Muscle layer of duodenum (tissue), 2 donors: ENCODE measurements at regions not wholly inside any gene's neighbourhood (a gene's known extent, or its start where the extent isn't known, plus 50 kb on each side); places are given as distances from the start of the nearest gene placed in this dataset.

Source experiments
- H3K27ac ChIP-seq: one replicate; pipeline ENCODE4 v1.7.0; 2013; ENCODE audit warnings: mild to moderate bottlenecking, low read length
- H3K27me3 ChIP-seq: one replicate; pipeline ENCODE4 v1.7.0; 2013; ENCODE audit warnings: low read depth, mild to moderate bottlenecking, control low read depth, low read length
- H3K36me3 ChIP-seq, 2 donors: one replicate each; pipeline ENCODE4 v1.7.0; 2013; ENCODE audit warnings: low read length in 2 of 2, control low read depth in 1 of 2, mild to moderate bottlenecking in 1 of 2; ENCODE audit not compliant: insufficient read depth in 2 of 2, control insufficient read depth in 1 of 2
- H3K4me1 ChIP-seq, 2 donors: one replicate each; pipeline ENCODE4 v1.7.0; 2013; ENCODE audit warnings: low read length in 2 of 2, mild to moderate bottlenecking in 2 of 2, control low read depth in 1 of 2, moderate library complexity in 1 of 2; ENCODE audit not compliant: insufficient read depth in 2 of 2, control insufficient read depth in 1 of 2
- H3K4me3 ChIP-seq, 2 donors: one replicate each; pipeline ENCODE4 v1.7.0; 2013; ENCODE audit warnings: low read length in 2 of 2, low read depth in 1 of 2, mild to moderate bottlenecking in 1 of 2
- H3K9me3 ChIP-seq, 2 donors: one replicate each; pipeline ENCODE4 v1.7.0; 2013; ENCODE audit warnings: low read length in 2 of 2, control low read depth in 1 of 2, mild to moderate bottlenecking in 1 of 2; ENCODE audit not compliant: control insufficient read depth in 1 of 2
- donor health status: healthy.

DNA sequence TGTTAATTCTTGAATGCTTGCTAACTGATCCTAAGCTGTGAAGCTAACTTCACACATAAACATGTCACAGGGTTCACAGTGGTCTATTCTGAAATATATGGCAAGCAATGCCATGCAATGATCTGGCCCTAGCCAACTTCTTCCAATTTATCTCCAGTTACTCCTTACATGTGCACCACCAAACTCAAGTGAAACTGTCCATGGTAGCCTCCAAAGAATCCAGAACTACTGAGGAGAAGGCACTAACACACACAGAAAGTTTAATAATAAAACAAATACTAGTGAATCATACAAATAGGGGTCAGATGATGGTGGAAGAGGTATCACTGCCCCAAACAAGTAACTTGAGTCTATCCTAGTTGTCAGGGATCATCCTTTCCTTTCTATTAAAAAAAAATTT lies 172.6 kb upstream of the RAB4A start:
- Histone ChIP-seq H3K4me1 (no peaks in the 10 kb centered on the region), H3K27ac (no peak overlapping the region), H3K9me3 (no peaks in the 10 kb centered on the region), H3K36me3 (no peaks in the 10 kb centered on the region), H3K27me3 (no peaks in the 10 kb centered on the region), H3K4me3 (no peak overlapping the region)

DNA sequence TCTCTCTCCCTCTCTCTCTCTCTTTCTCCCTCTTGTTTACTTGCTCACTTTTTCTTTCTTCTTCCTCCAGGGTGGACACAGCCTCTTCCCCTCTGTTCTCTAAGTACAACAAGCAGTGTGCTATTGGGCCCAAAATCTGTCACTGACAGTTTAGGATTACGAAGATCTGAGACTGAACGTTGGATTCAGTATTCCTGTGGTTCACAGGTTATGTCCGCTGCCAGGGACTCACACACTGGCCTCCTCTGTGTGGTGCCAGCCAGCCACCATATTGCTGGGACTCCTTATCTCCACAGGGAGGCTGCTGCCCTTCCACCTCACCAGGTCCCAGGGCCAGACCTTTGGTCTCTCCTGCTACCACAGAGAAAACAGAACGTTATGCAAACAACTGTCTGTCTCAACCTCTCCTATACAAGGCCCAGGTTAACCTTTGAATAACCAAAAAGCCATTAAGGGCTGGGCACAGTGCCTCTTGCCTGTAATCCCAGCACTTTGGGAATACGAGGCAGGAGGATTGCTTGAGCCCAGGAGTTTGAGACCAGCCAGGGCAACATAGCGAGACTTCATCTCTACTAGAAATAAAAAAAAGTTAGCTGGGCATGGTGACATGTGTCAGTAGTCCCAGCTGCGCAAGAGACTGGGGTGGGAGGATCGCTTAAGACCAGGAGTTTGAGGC lies 171.9 kb upstream of the RAB4A start:
- Histone ChIP-seq H3K27ac (no peak overlapping the region), H3K4me3 (no peak overlapping the region), H3K9me3 (no peaks in the 10 kb centered on the region), H3K27me3 (no peaks in the 10 kb centered on the region), H3K4me1 (no peaks in the 10 kb centered on the region), H3K36me3 (no peaks in the 10 kb centered on the region)

DNA sequence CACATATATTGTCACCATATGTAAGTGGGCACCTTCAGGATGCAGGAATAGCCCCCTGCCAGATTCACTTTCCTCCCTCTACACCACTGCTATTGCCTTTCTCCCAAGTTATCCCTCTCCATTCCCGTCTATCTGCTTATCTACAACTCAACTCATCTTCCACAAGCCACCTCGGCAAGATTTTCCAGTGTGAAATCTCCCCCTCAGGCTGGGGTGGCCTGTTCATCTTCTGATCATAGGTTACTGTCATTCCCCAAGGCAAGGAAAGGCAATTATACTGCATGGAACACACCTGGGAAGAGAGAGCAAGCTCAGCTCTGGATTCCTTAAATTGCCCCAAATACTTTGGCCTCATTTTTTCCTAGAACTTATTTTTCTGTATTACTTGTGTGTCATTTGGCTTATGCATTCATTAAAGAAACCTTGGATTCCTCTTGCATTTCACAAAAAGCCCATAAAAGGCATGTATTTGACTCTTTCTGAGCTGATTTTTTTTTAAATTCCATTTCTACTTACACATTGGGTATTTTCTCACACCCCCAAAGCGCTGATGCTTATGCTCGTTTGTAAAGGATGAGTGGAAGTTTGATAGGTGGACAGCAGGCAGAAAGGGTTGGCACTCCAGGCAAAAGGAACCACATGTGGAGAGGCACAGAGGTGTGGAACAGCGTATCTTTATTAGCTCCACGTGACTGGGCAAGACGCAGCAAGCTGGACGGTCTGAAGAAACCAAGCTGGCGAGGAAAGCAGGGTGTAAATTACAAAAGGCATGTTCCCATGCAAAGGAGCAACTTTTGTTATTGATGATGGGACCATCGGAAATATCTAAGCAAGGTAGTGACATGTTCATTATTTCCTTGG lies 169.7 kb upstream of the RAB4A start:
- H3K4me1 ChIP-seq: no peaks in the 10 kb centered on the region
- H3K9me3 ChIP-seq: no peaks in the 10 kb centered on the region
- H3K27ac ChIP-seq: no peak overlapping the region
- H3K4me3 ChIP-seq: no peak overlapping the region
- no peaks in the 10 kb centered on the region for H3K27me3 ChIP-seq
- H3K36me3 ChIP-seq: no peaks in the 10 kb centered on the region

- Histone ChIP-seq H3K4me1 (no peaks in the 10 kb centered on the region), H3K27ac (no peak overlapping the region), H3K4me3 (no peak overlapping the region), H3K36me3 (no peaks in the 10 kb centered on the region), H3K9me3 (no peaks in the 10 kb centered on the region), H3K27me3 (no peaks in the 10 kb centered on the region)
Observed at GRCh38 chr1:229102741-229103391, 168.0 kb upstream of the RAB4A start.

- no peak overlapping the region for H3K27ac ChIP-seq
- H3K36me3 ChIP-seq: no peaks in the 10 kb centered on the region
- H3K27me3 ChIP-seq: no peaks in the 10 kb centered on the region
- H3K9me3 ChIP-seq: no peaks in the 10 kb centered on the region
- peaks cover 3 to 4% of the 10 kb centered on the region in 2 donors for H3K4me1 ChIP-seq
- H3K4me3 ChIP-seq: no peak overlapping the region
Observed at GRCh38 chr1:229104654-229105053, 166.3 kb upstream of the RAB4A start.

GRCh38 chr1:229105109-229105508 lies 165.8 kb upstream of the RAB4A start:
- Histone ChIP-seq H3K27me3 (no peaks in the 10 kb centered on the region), H3K9me3 (no peaks in the 10 kb centered on the region), H3K27ac (no peak overlapping the region), H3K4me1 (peaks cover 3 to 4% of the 10 kb centered on the region in 2 donors), H3K36me3 (no peaks in the 10 kb centered on the region), H3K4me3 (no peak overlapping the region)

- H3K27me3 ChIP-seq: no peaks in the 10 kb centered on the region
- no peak overlapping the region for H3K27ac ChIP-seq
- peaks cover 3 to 4% of the 10 kb centered on the region in 2 donors for H3K4me1 ChIP-seq
- H3K4me3 ChIP-seq: no peak overlapping the region
- no peaks in the 10 kb centered on the region for H3K36me3 ChIP-seq
- H3K9me3 ChIP-seq: no peaks in the 10 kb centered on the region
Observed at GRCh38 chr1:229105822-229106525, 164.9 kb upstream of the RAB4A start.

DNA sequence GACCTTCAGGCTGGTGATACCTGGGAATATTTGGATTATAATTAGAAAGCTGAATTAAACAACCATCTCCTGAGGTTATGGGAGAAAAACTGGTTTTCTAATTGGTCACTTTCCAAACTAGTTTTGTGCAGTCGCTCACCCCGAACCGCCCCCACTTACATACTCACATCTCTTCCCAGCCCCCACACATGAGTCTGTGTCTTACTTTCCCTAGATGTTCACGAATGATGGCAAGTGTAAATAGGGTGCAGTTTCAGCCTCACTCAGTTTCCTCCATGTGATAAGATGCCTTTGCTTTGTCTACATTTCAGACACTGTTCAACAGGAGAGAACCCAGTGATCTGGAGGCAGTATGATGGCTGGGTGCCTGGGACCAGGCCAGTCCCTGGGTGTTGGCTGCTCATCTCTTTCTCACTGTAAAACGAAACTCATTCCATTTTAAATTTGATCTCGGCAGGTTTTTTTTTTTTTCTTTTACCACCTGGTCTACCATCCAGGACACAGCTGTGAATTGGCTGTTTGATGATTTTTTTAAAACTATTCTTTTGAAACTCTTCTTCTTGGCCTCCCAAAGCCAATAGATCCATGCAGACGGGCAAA lies 164.3 kb upstream of the RAB4A start:
- Histone ChIP-seq H3K27me3 (no peaks in the 10 kb centered on the region), H3K27ac (no peak overlapping the region), H3K4me1 (peaks cover 3 to 4% of the 10 kb centered on the region in 2 donors), H3K36me3 (no peaks in the 10 kb centered on the region), H3K9me3 (no peaks in the 10 kb centered on the region), H3K4me3 (no peak overlapping the region)

DNA sequence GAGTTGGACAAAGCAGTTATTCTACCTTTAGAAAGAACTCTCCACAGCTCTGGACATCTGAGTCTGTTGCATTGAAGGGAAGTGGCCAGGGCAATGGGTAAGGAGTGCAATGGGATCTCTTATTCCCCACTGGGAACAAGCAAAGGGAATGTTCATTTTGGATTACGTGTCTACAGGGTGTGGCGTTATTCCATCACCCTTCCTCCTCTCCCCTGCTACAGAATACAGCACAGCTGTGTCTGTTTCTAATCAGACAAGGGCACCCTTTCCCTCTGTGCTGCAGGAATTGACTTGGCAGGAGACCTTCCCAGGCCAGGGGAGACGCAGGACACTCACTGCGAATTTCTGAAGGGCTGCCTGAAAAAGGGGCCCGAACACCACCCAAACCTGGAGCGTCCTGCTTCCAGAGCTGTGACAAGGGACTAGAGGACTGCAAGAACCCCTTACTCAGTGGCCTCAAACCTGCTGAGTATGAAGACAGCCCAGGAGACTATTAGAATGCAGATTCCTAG lies 163.6 kb upstream of the RAB4A start:
- Histone ChIP-seq H3K27me3 (no peaks in the 10 kb centered on the region), H3K27ac (no peak overlapping the region), H3K9me3 (no peaks in the 10 kb centered on the region), H3K4me3 (no peak overlapping the region), H3K4me1 (peaks cover 3 to 4% of the 10 kb centered on the region in 2 donors), H3K36me3 (no peaks in the 10 kb centered on the region)

- Histone ChIP-seq H3K27me3 (no peaks in the 10 kb centered on the region), H3K27ac (no peak overlapping the region), H3K4me1 (peaks cover 3 to 4% of the 10 kb centered on the region in 2 donors), H3K4me3 (no peak overlapping the region), H3K36me3 (no peaks in the 10 kb centered on the region), H3K9me3 (no peaks in the 10 kb centered on the region)
Observed at GRCh38 chr1:229107972-229108371, 162.9 kb upstream of the RAB4A start.
